Thyroid gland (tissue), 4 donors: ENCODE measurements at regions not wholly inside any gene's neighbourhood (a gene's known extent, or its start where the extent isn't known, plus 50 kb on each side); places are given as distances from the start of the nearest gene placed in this dataset.

Experiments
- DNase-seq, 2 donors: peaks; one replicate each; pipeline ENCODE4 v3.0.0-alpha.2; 2019
- H3K27ac ChIP-seq, 3 donors: fragments of 200-600 bp; sonication (generic); 1 replicate in 2 of 3; 2 replicates in 1 of 3; pipeline ENCODE4 v1.5.1; 2016 to 2019; ENCODE audit warnings: mild to moderate bottlenecking in 1 of 3, moderate library complexity in 1 of 3
- H3K27me3 ChIP-seq: fragments of 200-600 bp; sonication (generic); one replicate; pipeline ENCODE4 v1.5.1; 2019
- H3K36me3 ChIP-seq, 2 donors: fragments of 200-600 bp; sonication (generic); one replicate each; pipeline ENCODE4 v1.5.1; 2016 to 2019
- H3K4me1 ChIP-seq, 2 donors: fragments of 200-600 bp; sonication (generic); one replicate each; pipeline ENCODE4 v1.5.1; 2017 to 2019
- H3K4me3 ChIP-seq, 3 donors: fragments of 200-600 bp; sonication (generic); replicated peaks in 1 of 3; 1 replicate in 2 of 3; 2 replicates in 1 of 3; pipeline ENCODE4 v1.5.1; 2016; ENCODE audit warnings: mild to moderate bottlenecking in 1 of 3
- H3K9me3 ChIP-seq: fragments of 200-600 bp; sonication (generic); one replicate; pipeline ENCODE4 v1.5.1; 2017
- CTCF ChIP-seq, 6 experiments: fragments of 200-600 bp in 3 of 6; fragments of 450-650 bp in 3 of 6; sonication (generic) in 3 of 6; IDR thresholded peaks; one replicate each; pipeline ENCODE4 v1.5.1; 2016 to 2019; ENCODE audit warnings: antibody characterized with exemption in 6 of 6, mild to moderate bottlenecking in 2 of 6, inconsistent platforms in 1 of 6, moderate library complexity in 1 of 6
- POLR2A ChIP-seq, 2 donors: fragments of 450-650 bp; IDR thresholded peaks; one replicate each; pipeline ENCODE4 v1.6.1; 2017; ENCODE audit warnings: antibody characterized with exemption in 2 of 2, mild to moderate bottlenecking in 2 of 2, moderate library complexity in 1 of 2
- WGBS, 2 donors: methylation state at CpG; one replicate each; pipeline ENCODE4 v1.1.5; 2017; 5-methylcytosine and 5-hydroxymethylcytosine counted together
- intact Hi-C: fragments of 100-400 bp; cut with DNase I; formaldehyde crosslinking; loops from one replicate; pipeline ENCODE4 v1.15.1; 2023

GRCh38 chr5:104184264-104184663 is 621.7 kb upstream of the NUDT12 start:
- no peaks in the 10 kb centered on the region for H3K27me3 ChIP-seq
- H3K4me3 ChIP-seq = no peak overlapping the region
- no peaks in the 10 kb centered on the region for H3K9me3 ChIP-seq
- intact Hi-C loops = no loop called here
- TF ChIP-seq CTCF (IDR thresholded peaks at IDR 0.05) (no peak), POLR2A (IDR thresholded peaks at IDR 0.05) (no peak)
- no peak overlapping the region for H3K27ac ChIP-seq
- WGBS, 2 donors = 74 to 78% methylated on average over 3 of the region's 3 CpGs
- no peaks in the 10 kb centered on the region for H3K36me3 ChIP-seq
- no peaks in the 10 kb centered on the region for H3K4me1 ChIP-seq
- DNase-seq = no peak

GRCh38 chr5:104178829-104179456 is 616.4 kb upstream of the NUDT12 start:
- intact Hi-C loops = loop anchor here (10.0 kb wide), 1 partner anchor 594 kb away; no protein-coding TSS in a partner anchor
- Histone ChIP-seq H3K4me1 (no peaks in the 10 kb centered on the region), H3K27ac (no peak overlapping the region), H3K9me3 (no peaks in the 10 kb centered on the region), H3K27me3 (no peaks in the 10 kb centered on the region), H3K4me3 (no peak overlapping the region), H3K36me3 (no peaks in the 10 kb centered on the region)
- TF ChIP-seq CTCF (IDR thresholded peaks at IDR 0.05) (peak in 4 of 6 experiments; percentile 28 to 37 (median 29)), POLR2A (IDR thresholded peaks at IDR 0.05) (no peak)
- DNase-seq = peak; percentile 7 to 12
- WGBS, 2 donors = 71% methylated on average over 9 of the region's 9 CpGs

GRCh38 chr5:104178066-104178465 is 615.5 kb upstream of the NUDT12 start:
- H3K4me3 ChIP-seq = no peak overlapping the region
- H3K27ac ChIP-seq = no peak overlapping the region
- no peaks in the 10 kb centered on the region for H3K27me3 ChIP-seq
- no peaks in the 10 kb centered on the region for H3K4me1 ChIP-seq
- WGBS, 2 donors = 87 to 89% methylated on average over 8 of the region's 8 CpGs
- H3K36me3 ChIP-seq = no peaks in the 10 kb centered on the region
- H3K9me3 ChIP-seq = no peaks in the 10 kb centered on the region
- intact Hi-C loops = loop anchor here (10.0 kb wide), 1 partner anchor 593 kb away; no protein-coding TSS in a partner anchor
- no peak for DNase-seq
- no peak for TF ChIP-seq POLR2A (IDR thresholded peaks at IDR 0.05)
- no peak for TF ChIP-seq CTCF (IDR thresholded peaks at IDR 0.05)

- Histone ChIP-seq H3K9me3 (no peaks in the 10 kb centered on the region), H3K4me3 (no peak overlapping the region), H3K4me1 (no peaks in the 10 kb centered on the region), H3K27ac (no peak overlapping the region), H3K27me3 (no peaks in the 10 kb centered on the region), H3K36me3 (no peaks in the 10 kb centered on the region)
- no peak for DNase-seq
- WGBS, 2 donors = 92% methylated on average over 2 of the region's 2 CpGs
- intact Hi-C loops = loop anchor here (10.0 kb wide), 1 partner anchor 593 kb away; no protein-coding TSS in a partner anchor
- no peak for TF ChIP-seq CTCF (IDR thresholded peaks at IDR 0.05)
- TF ChIP-seq POLR2A (IDR thresholded peaks at IDR 0.05) = no peak
Measured at GRCh38 chr5:104177651-104178050, 615.1 kb upstream of the NUDT12 start.

- H3K27me3 ChIP-seq = no peaks in the 10 kb centered on the region
- H3K4me1 ChIP-seq = no peaks in the 10 kb centered on the region
- H3K9me3 ChIP-seq = no peaks in the 10 kb centered on the region
- TF ChIP-seq POLR2A (IDR thresholded peaks at IDR 0.05) = no peak
- TF ChIP-seq CTCF (IDR thresholded peaks at IDR 0.05) = no peak
- H3K27ac ChIP-seq = no peak overlapping the region
- no peaks in the 10 kb centered on the region for H3K36me3 ChIP-seq
- 75 to 89% methylated on average over 5 of the region's 5 CpGs for WGBS, 2 donors
- H3K4me3 ChIP-seq = no peak overlapping the region
- intact Hi-C loops = loop anchor here (10.0 kb wide), 1 partner anchor 588 kb away; no protein-coding TSS in a partner anchor
- no peak for DNase-seq
Measured at GRCh38 chr5:104172976-104173375, 610.4 kb upstream of the NUDT12 start.
